Head of caudate nucleus (tissue), 42 donors: ENCODE measurements at regions not wholly inside any gene's neighbourhood (a gene's known extent, or its start where the extent isn't known, plus 50 kb on each side); places are given as distances from the start of the nearest gene placed in this dataset.
"Not testable (repeated sequence)": the region's sequence is repeated elsewhere in the genome, so short reads cannot be mapped to it uniquely, and the experiment has no call there.

Experiments used
- DNase-seq, 42 donors: peaks; one replicate each; pipeline versions ENCODE4 v3.0.0 to v3.0.0-alpha.2; 2020 to 2021; ENCODE audit warnings: mixed read lengths in 7 of 42
- intact Hi-C: fragments of 100-400 bp; cut with DNase I; formaldehyde crosslinking; loops from one replicate; pipeline ENCODE4 v1.15.0; 2022

- DNase-seq: peak in 1 of 42 donors; percentile 1
- intact Hi-C loops: no loop called here
Measured at GRCh38 chr7:148505645-148506375, 84.8 kb upstream of the C7orf33 start.

- DNase-seq, intact Hi-C loops: not testable (repeated sequence)
Measured at GRCh38 chr7:148507064-148507573, 83.4 kb upstream of the C7orf33 start.

DNA sequence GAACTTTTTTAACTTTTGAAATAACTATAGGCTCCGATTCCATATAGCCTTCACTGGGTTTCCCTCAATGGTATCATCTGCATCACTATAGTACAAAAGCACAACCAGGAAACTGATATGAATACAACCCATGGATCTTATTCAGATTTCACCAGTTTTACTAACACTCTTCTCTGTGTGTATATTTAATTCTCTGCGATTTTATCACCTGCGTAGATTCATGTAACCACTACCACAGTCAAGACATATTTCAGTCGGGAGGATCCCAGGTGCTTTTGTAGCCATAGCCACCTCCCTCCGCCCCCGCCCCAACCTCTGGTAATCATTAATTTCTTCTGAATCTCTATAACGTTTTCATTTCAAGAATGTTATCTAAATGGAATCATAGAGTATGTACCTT lies 82.8 kb upstream of the C7orf33 start:
- intact Hi-C loops: no loop called here

GRCh38 chr7:148514236-148514635 lies 76.3 kb upstream of the C7orf33 start:
- no peak for DNase-seq
- intact Hi-C loops: no loop called here

More for the DNA sequence above, 82.8 kb upstream of the C7orf33 start:
- DNase-seq: no peak

GRCh38 chr7:148515237-148515636 lies 75.3 kb upstream of the C7orf33 start:
- intact Hi-C loops: no loop called here

DNA sequence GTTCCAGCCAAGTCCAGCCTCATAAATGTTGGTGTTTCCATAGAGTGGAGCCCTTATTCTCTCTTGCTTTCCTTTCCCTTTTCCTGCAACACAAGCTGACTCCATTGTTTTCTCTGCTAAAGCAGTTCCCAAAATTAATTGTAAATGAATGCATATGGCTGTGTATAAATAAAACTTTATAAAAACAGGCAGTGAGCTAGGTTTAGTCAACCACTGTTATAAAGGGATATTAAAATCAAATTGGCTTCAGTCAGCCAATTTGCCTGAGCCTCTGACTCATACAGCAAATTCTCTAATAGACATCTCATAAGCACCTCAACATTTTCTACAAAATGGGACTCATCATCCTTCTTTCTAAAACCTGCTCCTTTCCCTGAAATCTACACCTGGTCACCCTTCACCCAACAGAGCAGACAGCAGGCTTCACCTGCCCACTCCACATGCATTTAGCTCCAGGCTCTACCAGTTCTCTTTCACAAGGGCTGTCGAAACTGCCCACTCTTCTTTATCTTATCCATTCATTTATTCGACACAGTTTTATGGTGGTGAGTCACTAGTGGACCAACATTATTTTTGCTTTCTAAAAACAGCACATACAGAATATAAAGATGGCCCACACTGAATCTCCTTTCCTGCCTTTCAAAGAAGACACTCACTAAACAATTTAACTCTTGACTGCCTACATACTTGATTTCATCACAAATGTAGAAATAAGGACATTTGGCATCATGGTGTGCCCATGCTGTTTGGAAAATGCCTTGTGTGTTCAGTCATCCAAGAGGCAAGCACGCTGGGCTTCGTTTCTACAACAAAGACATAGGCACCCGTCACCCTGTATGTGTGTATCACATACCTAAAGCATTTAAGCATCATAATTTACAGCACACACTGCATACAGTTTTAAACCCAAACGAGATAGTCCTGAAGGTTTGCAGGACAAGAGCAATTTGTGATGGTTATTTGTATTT lies 74.6 kb upstream of the C7orf33 start:
- DNase-seq: no peak
- intact Hi-C loops: no loop called here

More at GRCh38 chr7:148515237-148515636, 75.3 kb upstream of the C7orf33 start:
- no peak for DNase-seq

DNA sequence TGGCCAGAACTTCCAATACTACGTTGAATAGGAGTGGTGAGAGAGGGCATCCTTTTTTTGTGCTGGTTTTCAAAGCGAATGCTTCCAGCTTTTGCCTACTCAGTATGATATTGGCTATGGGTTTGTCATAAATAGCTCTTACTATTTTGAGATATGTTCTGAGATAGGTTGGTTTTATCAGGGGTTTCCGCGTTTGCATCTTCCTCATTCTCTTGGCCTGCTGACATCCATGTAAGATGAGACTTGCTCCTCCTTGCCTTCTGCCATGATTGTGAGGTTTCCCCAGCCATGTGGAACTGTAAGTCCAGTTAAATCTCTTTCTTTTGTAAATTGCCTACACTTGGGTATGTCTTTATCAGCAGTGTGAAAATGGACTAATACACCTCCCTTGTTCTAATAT lies 71.2 kb upstream of the C7orf33 start:
- intact Hi-C loops, DNase-seq: not testable (repeated sequence)

DNA sequence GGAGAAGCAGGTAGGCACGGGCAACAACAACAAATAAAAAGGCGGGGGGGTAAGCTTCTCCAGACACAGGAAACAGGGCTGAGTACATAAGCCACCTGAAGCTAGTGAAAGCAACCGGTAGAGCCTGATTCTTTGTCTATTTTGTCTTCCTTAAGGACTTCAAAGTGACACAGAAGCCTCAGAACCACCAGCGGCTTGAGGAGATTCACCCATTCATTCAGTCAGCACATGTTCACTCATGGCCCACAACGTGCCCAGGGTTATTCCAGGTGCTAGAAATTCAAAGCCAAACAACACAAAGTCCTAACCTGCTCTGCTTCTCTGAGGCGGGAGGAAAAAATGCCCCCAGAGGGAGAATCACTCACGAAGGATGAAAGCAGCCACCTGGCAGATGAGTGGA lies 69.3 kb upstream of the C7orf33 start:
- intact Hi-C loops: no loop called here
- no peak for DNase-seq

- intact Hi-C loops: no loop called here
- no peak for DNase-seq
Measured at GRCh38 chr7:148523550-148523949, 67.0 kb upstream of the C7orf33 start.

DNA sequence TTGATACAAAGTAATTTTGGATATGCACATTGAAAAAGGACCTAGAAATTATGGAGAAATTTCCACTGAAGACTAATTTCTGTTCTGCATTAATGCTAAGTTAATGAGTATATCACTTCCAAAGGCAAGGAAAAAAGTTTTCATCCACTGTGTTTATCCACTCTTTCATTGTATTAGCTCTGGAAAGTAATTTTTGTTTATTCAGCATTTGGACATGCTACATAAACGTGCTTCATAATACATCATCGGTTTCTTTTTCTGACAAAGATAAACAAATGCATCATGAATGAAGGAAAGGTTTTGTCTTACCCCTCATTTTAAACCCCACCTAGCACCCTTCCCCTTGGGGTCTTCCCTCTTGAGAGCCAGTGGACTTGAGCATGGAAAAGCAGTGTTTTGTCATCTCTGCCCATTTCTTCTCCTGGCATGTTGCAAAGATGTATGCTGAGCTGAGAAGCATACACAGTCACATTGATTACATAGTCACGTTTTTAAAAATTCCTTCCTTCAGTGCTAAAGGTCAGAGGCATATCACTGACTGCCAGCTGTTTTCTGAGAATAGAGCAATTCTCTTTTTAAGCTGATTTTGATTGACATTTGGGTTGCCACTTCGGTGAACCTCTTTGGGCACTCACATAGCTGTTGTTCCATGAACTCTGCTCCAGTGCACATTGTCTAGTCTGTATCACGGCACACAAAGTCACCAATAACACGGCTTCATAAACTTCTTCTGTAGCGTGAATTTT lies 65.9 kb upstream of the C7orf33 start:
- intact Hi-C loops: no loop called here
- DNase-seq: no peak

- intact Hi-C loops: no loop called here
- peak in 41 of 42 donors; percentile 10 to 82 (median 49) for DNase-seq
Measured at GRCh38 chr7:148527717-148528168, 62.8 kb upstream of the C7orf33 start.

GRCh38 chr7:148535217-148535616 lies 55.3 kb upstream of the C7orf33 start:
- DNase-seq: peak in 12 of 42 donors; percentile 4 to 51 (median 10)
- intact Hi-C loops: no loop called here

GRCh38 chr7:148537435-148537834 lies 53.1 kb upstream of the C7orf33 start:
- DNase-seq: no peak
- intact Hi-C loops: no loop called here

DNA sequence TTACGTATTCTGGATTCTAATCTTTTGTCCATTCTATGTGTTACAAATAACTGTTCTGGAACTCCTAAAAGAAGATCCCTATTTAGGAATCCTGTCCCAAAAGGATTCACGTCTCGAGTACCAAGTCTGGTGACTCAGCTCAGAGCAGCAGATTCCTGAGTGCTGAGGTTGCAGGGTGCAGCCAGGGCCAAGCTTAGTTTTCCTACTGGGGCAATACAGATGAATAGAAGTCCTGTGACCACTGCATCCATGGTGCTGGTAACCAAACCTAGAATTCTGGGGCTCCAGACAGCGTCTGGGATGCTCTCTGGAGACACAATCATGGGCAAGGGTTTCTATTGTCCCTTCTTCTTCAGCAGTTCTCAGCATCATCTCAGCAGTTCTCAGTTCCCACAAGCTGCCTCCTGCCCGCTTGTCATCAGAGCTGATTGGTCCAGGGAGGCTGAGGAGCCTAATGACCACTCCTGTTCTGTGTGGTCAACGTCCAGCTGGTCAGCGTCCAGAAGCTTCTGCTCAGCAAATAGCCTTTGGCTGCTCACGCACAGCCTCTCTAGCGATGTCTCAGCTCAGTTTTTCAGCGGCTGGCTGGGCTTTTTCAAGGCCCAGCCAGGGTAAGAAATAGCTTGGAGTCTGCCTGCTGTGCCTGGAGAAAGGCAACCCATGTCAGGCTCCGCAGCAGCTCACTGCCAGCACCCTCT lies 50.4 kb upstream of the C7orf33 start:
- intact Hi-C loops: no loop called here
- DNase-seq: peak in 15 of 42 donors; percentile 5 to 45 (median 18)
